Hindlimb muscle (tissue), 1 donor: ENCODE measurements at regions not wholly inside any gene's neighbourhood (a gene's known extent, or its start where the extent isn't known, plus 50 kb on each side); places are given as distances from the start of the nearest gene placed in this dataset.

Source experiments
- DNase-seq: peaks from one replicate; pipeline ENCODE4 v3.0.0-alpha.2; 2013

DNA sequence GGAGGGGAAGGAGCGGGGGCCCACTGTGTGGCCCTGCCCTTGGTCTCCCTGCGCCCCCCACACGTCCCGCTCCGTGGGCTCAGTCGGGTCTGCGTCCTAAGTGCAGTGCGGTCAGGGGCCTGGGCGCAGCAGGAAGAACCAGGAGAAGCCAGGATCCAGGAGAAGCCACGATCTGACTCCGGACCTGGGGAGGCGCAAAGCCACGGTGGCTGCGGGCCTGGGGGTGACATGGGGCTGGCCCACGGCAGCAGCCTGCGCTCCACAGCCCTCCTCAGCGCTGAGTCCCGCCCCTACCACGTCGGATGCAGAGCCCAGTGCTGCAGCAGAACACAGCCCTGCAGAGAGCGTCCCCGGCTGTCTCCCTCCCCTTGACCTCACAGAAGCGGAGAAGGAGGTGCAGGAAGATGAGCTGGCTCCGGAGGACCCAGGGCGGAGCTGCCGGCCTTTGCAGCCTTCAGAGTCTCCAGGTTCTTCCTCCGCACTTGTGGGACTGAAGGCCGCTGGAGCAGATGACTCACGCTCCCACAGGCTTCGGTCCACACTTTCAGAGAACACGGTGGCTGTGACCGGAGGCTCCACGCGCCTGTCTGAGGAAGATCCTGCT lies 589.2 kb upstream of the SALL3 start:
- no peak for DNase-seq

GRCh38 chr18:78390952-78391348 lies 588.7 kb upstream of the SALL3 start:
- DNase-seq: no peak

DNA sequence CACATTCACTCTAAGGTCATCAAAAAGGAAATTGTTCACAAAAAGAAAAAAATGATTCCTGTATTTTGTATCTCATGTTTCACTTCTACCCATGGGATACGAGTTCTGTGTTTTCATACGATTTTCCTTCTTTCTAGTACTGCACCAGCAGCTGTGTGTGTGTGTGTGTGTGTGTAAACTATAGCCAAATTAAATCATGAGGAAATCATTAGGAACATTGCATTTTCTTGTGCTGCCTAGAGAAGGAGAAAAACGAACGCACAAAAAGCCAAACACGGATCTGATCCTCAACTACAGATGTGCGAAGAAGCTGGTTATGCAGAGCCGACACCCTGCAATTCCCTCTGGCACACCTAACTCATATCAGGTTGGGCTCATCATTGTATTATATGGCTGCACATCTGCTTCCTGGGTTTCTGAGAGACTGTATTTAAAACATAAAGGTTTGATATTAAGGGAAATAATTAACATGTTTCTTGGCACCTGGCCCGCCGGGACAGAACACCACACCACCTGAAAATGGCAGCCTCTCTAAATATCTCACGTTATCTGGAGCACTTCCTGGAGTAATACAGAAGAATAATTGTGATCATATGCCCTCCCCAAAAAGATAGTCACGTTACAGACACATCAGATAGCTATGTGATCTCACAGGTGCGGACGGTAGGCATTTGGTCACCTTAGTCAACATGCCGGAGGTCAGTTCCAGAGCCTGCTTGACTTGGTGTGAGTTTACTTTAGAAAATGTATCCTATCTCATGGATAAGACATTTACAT lies 586.3 kb upstream of the SALL3 start:
- no peak for DNase-seq

DNA sequence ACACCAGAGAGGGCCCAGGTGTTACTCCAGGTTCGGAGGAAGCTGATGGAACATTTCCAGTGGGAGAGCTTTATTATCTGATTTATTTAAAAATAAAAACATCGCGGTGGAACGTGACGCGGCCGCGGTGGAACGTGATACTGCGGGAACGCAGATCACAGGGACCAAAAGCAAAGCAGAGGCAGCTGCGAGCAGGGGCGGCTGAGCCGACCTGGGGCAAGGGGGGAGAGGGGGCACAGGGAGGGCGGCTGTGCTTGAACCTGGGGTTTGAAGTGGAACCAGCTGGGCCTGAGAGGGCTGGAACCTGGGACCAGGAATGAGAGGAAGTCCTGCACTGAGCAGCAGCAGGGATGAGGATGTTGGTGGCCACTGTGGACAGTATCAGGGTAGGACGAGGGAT lies 583.5 kb upstream of the SALL3 start:
- no peak for DNase-seq

DNA sequence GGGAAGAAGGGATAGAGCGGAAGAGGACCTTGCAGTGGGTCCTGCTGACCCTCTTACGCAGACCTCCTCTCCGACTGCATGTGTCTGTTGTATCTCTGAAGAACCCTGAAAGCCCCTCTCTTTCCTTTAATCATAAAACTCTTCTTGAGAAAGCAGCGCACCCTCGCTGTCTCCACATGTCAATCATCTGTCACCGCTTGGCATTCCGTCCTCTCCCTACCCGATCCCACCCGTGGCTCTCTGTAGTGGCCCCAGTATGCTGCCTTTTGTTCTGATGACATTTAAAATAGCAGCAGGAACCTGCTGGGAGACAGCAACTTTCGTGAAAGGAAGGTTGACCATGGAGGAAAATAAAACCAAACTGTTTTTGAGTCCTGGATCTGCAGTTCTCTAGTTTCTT lies 582.9 kb upstream of the SALL3 start:
- DNase-seq: no peak

GRCh38 chr18:78399992-78400503 lies 579.6 kb upstream of the SALL3 start:
- DNase-seq: no peak

DNA sequence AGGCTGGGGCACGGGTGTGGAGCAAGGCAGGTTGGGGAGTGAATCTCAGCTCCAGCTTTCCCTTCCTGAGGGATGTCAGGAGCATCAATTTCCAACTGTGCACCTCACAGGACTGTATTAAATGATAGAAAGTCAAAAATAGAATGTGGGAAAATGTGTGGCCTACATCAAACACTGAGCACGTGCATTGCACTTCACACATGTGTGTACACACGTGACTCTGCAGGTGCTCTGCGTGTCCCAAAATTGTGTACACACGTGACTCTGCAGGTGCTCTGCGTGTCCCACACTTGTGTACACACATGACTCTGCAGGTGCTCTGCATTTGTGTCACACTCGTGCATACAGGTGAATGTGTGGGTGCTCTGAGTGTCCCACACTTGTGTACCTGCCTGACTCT lies 577.2 kb upstream of the SALL3 start:
- no peak for DNase-seq

- DNase-seq: no peak
These were observed 576.7 kb upstream of the SALL3 start for GRCh38 chr18:78402966-78403365.

DNA sequence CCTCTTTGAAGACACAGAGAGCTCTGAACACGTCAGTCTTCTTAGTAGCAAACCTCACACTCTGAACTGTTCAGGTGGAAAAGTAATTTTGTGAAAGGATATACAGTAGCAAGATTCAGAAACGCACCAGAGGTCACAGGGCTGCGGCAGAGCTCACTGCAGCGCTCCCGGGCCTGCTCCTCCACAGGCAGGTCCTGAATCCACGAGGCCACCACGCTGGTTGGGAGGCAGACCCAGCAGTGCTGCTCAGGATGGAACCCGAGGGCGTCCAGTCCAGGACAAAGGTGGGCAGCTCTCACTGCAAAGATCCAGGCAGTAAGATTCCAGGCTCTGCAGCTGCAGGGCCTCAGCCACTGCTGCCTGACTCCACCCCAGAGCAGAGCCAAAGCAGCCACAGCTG lies 576.2 kb upstream of the SALL3 start:
- no peak for DNase-seq

DNA sequence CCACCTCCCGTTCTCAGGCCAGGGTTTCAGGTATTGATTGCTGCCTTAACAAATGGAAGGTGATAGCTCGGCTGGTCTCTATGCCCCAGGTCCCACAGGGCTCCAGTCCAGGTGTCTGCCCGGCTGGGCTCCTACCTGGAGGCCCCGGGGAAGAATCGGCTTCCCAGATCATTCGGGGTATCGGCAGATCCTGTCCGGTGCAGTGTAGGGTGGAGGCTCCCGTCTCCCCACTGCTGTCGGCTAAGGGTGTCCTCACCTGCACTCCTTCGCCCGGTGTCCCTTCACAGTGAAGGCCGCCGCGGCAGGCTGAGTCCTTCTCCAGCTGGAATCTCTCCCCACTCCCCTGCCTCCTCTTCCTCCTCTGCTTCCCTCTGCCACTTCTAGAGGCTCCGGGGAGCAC lies 573.9 kb upstream of the SALL3 start:
- DNase-seq: no peak

DNA sequence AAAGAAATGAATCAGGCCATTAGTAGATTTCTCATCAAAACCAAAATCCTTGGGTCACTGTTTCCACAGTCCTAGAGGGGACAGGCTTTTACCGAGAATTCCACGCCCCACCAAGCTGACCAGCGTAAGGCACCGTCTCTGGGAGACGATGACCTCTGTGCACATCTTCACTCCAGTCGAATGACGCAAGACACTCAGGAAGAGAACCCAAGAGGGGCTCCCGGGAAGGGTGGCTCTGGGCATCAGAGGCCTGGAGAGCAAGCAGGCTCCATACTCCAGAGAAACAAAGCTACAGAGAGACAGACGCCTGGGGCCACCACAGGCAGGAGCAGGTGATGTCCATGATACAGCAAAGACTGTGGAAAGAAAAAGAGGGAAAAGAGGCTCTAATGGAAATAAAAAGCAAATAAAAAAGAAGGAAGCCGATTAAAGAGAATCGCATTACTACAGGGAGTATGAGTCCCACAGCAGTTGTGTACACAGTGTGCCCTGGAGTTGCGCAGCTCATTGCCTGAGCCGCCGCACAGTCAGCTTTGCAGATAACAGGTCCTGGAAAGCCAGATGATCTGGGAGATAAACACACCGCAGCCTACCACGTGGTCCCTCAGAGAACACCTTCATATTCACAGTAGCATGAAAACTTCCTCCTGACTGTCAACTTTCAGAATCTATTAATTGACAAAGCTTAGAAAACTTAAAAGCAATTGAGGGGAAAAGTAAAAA lies 572.7 kb upstream of the SALL3 start:
- DNase-seq: no peak

GRCh38 chr18:78407466-78407844 lies 572.2 kb upstream of the SALL3 start:
- no peak for DNase-seq

- DNase-seq: no peak
These were observed 571.0 kb upstream of the SALL3 start for GRCh38 chr18:78408623-78409022.

- no peak for DNase-seq
These were observed 569.4 kb upstream of the SALL3 start for GRCh38 chr18:78410094-78410786.

DNA sequence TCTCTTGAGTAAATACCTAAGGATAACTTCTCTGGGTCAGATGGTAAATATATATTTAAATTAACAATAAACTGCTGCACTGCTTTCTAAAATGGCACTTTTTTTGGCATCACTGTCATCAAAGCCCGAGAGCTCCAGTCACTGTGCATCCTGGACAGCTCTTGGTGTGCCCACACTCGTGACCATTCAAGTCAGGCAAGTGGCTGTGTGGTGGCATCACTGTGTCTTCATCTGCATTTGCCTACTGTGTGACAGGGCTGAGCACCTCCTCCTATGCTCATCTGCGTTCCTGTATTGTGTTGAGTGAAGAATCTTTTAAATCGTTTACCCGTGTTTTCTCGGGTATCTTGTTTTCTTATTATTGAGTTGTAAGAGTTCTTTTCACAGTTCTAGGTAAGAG lies 568.1 kb upstream of the SALL3 start:
- no peak for DNase-seq

DNA sequence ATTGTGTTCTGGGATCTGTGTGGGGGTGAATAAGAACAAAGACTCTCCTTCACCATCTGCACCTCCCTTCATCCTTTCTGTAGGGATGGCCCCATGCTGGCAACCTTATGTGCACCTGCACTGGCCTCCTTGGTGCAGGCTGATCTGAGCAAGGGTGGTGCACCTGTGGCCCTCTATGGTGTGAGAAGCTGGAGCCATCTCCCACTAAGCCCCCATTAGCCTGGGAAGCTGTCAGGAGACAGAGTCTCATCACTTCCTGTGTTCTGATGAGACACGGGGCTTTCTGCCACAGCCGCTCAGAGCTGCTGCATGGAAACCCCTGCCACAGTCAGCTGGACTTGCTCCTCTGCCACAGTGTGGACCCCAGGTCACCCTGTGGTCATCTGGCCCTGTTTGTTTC lies 565.3 kb upstream of the SALL3 start:
- no peak for DNase-seq

DNA sequence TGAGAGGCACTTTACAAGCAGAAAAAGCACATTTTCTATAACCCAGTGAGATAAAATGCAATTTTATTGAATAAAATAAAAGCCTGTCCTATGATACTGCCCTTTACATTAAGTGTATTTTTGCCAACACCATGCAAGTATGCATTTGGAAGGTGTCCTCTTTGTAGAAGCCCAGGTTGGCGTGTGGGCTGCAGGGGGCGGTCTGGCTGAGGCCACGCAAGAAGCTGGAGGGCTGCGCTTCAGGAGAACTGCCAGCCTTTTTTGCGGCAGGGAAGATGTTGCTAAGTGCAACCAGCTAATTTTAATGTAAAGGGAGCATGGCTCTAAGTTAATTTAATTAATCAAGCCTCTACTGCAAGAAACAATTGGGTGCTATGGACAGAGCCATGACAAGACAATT lies 562.8 kb upstream of the SALL3 start:
- no peak for DNase-seq

GRCh38 chr18:78418379-78418778 lies 561.2 kb upstream of the SALL3 start:
- no peak for DNase-seq

- no peak for DNase-seq
These were observed 560.4 kb upstream of the SALL3 start for GRCh38 chr18:78419171-78419570.

DNA sequence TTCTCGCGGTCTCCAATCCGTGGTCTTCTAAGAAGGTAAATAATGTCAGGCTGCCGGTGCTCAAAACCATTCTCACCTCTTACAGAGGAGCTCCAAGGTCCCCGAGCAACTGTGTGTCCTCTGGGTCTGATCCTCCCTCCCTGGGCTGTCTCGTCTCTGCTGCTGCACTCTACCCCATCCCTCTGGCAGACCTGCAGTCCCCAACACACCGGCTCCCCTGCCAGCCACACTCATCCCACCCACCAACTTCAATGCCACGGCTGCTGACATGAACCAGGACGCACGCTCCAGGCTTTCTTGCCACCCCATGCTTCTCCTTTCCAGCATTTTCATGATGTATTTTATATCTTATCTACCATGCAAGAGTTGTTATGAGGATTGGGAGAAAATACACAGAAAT lies 559.5 kb upstream of the SALL3 start:
- no peak for DNase-seq

- no peak for DNase-seq
These were observed 558.2 kb upstream of the SALL3 start for GRCh38 chr18:78421392-78421791.

DNA sequence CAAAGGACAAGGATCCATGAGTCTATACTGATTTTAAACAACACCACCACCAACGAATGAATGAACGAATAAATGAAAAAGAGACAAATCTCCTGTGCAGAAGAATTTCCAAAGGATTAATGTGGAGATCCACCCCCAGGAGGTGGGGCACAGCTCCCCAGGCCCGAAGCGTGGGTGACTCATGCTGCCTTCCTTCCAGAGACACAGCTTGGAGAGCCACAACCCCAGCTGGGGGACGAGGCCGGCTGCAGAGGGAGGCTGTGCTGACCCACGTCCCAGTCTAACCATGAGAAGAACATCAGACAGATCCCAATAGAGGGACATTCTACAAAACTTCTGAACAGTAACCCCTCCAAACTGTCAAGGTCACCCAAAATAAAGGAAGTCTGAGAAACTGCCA lies 557.3 kb upstream of the SALL3 start:
- no peak for DNase-seq

DNA sequence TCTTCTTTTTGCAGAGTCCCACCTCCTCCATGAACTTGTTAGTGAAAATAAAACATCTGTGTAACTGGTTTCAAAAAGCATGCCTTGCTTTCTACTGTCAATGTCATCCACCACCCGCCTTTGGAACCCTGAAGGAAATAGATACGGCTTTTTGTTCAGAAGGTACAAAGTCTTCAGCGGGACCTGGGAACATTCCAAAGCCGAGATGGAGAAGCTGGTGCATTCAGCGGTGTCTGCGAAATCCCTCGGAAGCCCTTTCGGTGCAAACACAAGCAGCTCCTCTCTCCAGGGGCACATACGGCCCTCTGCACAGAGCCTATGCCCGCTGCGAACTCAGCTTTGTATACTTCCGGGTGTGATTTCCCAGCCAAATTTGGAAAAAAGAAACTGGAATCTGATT lies 555.8 kb upstream of the SALL3 start:
- no peak for DNase-seq
